Keratinocyte (primary cell): ENCODE measurements at regions not wholly inside any gene's neighbourhood (a gene's known extent, or its start where the extent isn't known, plus 50 kb on each side); places are given as distances from the start of the nearest gene placed in this dataset.

Source experiments
- DNase-seq: peaks from one replicate; pipeline ENCODE4 v3.0.0-alpha.2; 2011; ENCODE audit warnings: low read depth, missing footprints, low spot score
- FAIRE-seq: peaks from 2 replicates; lab custom pipeline; 2011; peaks lifted over from hg19 to GRCh38; lab: Jason Lieb, UNC
- H2AFZ ChIP-seq: 2 replicates; pipeline ENCODE4 v1.6.0; 2012; ENCODE audit warnings: low read length, control low read depth, inconsistent platforms; ENCODE audit not compliant: control insufficient read depth
- H3K27ac ChIP-seq: 2 replicates; pipeline ENCODE4 v1.5.1; 2011; ENCODE audit warnings: low read length; ENCODE audit not compliant: control insufficient read depth, insufficient read depth
- H3K27me3 ChIP-seq: 3 replicates; pipeline ENCODE4 v1.6.0; 2011; ENCODE audit warnings: low read length; ENCODE audit not compliant: control insufficient read depth, insufficient read depth; ENCODE audit errors: extremely low read depth
- H3K36me3 ChIP-seq, 2 experiments: 2 replicates in 1 of 2; 3 replicates in 1 of 2; pipeline ENCODE4 v1.5.1; 2011; ENCODE audit warnings: low read length in 2 of 2, mild to moderate bottlenecking in 1 of 2; ENCODE audit not compliant: control insufficient read depth in 2 of 2, insufficient read depth in 2 of 2; ENCODE audit errors: extremely low read depth in 1 of 2
- H3K4me1 ChIP-seq: 3 replicates; pipeline ENCODE4 v1.5.1; 2011; ENCODE audit warnings: low read length; ENCODE audit not compliant: control insufficient read depth, insufficient read depth; ENCODE audit errors: extremely low read depth
- H3K4me2 ChIP-seq: 3 replicates; pipeline ENCODE4 v1.6.0; 2011; ENCODE audit warnings: low read depth, low read length; ENCODE audit not compliant: control insufficient read depth, insufficient read depth; ENCODE audit errors: extremely low read depth
- H3K4me3 ChIP-seq, 3 experiments: fragments of 200-600 bp in 1 of 3; sonication (generic) in 1 of 3; 2 replicates in 2 of 3; 3 replicates in 1 of 3; pipeline ENCODE4 v1.5.1; 2011 to 2016; ENCODE audit warnings: low read length in 3 of 3, mild to moderate bottlenecking in 3 of 3, control low read depth in 2 of 3, inconsistent platforms in 1 of 3, low read depth in 1 of 3, mixed read lengths in 1 of 3, mixed run types in 1 of 3, moderate library complexity in 1 of 3; ENCODE audit not compliant: control insufficient read depth in 2 of 3, insufficient read depth in 2 of 3; ENCODE audit errors: extremely low read depth in 1 of 3
- H3K79me2 ChIP-seq: 2 replicates; pipeline ENCODE4 v1.6.0; 2012; ENCODE audit warnings: low read length; ENCODE audit not compliant: control insufficient read depth, insufficient read depth
- H3K9ac ChIP-seq: 3 replicates; pipeline ENCODE4 v1.6.0; 2011; ENCODE audit warnings: low read length; ENCODE audit not compliant: control insufficient read depth, insufficient read depth; ENCODE audit errors: extremely low read depth
- H3K9me1 ChIP-seq: 3 replicates; pipeline ENCODE4 v1.6.0; 2011; ENCODE audit warnings: low read length; ENCODE audit not compliant: control insufficient read depth, insufficient read depth; ENCODE audit errors: extremely low read depth
- H3K9me3 ChIP-seq: 2 replicates; pipeline ENCODE4 v1.5.1; 2012; ENCODE audit warnings: low read depth, low read length; ENCODE audit not compliant: control insufficient read depth
- H4K20me1 ChIP-seq: 3 replicates; pipeline ENCODE4 v1.6.0; 2011; ENCODE audit warnings: low read length; ENCODE audit not compliant: control insufficient read depth, insufficient read depth; ENCODE audit errors: extremely low read depth
- EZH2 ChIP-seq: IDR thresholded peaks from one replicate; pipeline ENCODE4 v1.6.1; 2012; ENCODE audit warnings: inconsistent platforms, mild to moderate bottlenecking, low read length, moderate library complexity
- dilution Hi-C: fragments of 300-500 bp; cut with MboI; formaldehyde crosslinking; loops from one replicate; pipeline ENCODE4 v1.7.0; 2020; ENCODE audit warnings: low sequenced_read_pairs; ENCODE audit not compliant: extremely low pct_ligation_motif_present
- TF ChIP-seq, protein P1 (sequence below), 3 experiments: IDR thresholded peaks in 1 of 3; conservative IDR thresholded peaks in 1 of 3; optimal IDR thresholded peaks in 1 of 3; 2 replicates in 2 of 3; 3 replicates in 1 of 3; pipeline versions ENCODE3 to v1.5.1; 2011; ENCODE audit warnings: low read length in 3 of 3, mild to moderate bottlenecking in 3 of 3, moderate library complexity in 2 of 3, control low read depth in 1 of 3, inconsistent platforms in 1 of 3; ENCODE audit not compliant: insufficient read depth in 2 of 3; ENCODE audit errors: extremely low read depth in 1 of 3

DNA sequence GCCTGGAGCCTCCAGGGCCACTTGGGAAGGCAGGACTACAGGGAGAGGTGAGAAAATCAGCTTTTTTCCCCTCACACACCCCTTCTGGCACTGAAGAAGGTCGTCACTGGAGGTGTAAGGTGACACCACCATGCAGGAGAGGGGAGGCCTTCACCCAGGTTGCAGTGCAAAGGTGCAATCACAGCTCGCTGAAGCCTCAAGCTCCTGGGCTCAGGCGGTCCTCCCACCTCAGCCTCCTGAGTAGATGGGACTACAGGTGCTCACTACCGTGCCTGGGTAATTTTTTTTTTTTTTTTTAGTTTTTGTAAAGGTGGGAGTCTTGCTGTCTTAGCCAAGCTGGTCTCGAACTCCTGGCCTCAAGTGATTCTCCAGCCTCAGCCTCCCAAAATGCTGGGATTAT lies 93.6 kb downstream of the TNFAIP2 start:
- no peaks in the 10 kb centered on the region for H3K9me1 ChIP-seq
- H3K9ac ChIP-seq: no peak overlapping the region
- TF ChIP-seq EZH2: no peak
- no peaks in the 10 kb centered on the region for H4K20me1 ChIP-seq
- H3K27ac ChIP-seq: no peak overlapping the region
- no peak overlapping the region for H2AFZ ChIP-seq
- FAIRE-seq (no peak), DNase-seq (no peak)
- H3K4me2 ChIP-seq: no peak overlapping the region
- H3K4me3 ChIP-seq: no peak overlapping the region
- no peaks in the 10 kb centered on the region for H3K79me2 ChIP-seq
- H3K9me3 ChIP-seq: no peaks in the 10 kb centered on the region
- H3K27me3 ChIP-seq: peaks cover 20% of the 10 kb centered on the region
- H3K36me3 ChIP-seq: no peaks in the 10 kb centered on the region
- no peaks in the 10 kb centered on the region for H3K4me1 ChIP-seq
- dilution Hi-C loops: no loop called here

DNA sequence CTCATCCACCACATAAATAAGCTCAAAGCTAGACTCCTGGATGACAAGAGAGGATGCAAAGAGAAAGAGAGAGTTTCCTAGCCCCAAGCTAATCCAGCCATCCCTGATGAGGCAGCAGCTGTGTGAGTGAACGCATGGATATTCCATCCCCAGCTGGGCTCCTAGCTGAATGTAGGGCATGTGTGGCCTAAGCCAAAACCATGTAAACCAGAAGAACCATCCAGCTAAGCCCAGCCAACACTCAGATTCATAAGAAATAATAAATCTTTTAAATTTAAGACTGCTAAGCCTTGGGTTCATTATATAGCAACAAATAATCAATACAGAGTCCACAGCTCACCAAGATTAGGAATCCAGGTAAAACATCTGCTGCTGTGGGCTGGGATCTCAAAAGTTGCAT lies 94.3 kb downstream of the TNFAIP2 start:
- H3K27me3 ChIP-seq: peaks cover 22% of the 10 kb centered on the region
- H3K9ac ChIP-seq: no peak overlapping the region
- no peaks in the 10 kb centered on the region for H3K4me1 ChIP-seq
- H3K27ac ChIP-seq: no peak overlapping the region
- H4K20me1 ChIP-seq: no peaks in the 10 kb centered on the region
- no peak overlapping the region for H3K4me2 ChIP-seq
- no peaks in the 10 kb centered on the region for H3K36me3 ChIP-seq
- no peaks in the 10 kb centered on the region for H3K79me2 ChIP-seq
- no peaks in the 10 kb centered on the region for H3K9me3 ChIP-seq
- dilution Hi-C loops: no loop called here
- no peak overlapping the region for H2AFZ ChIP-seq
- no peak for DNase-seq
- no peak overlapping the region for H3K4me3 ChIP-seq
- H3K9me1 ChIP-seq: no peaks in the 10 kb centered on the region
- no peak for FAIRE-seq
- TF ChIP-seq, protein P1, sequence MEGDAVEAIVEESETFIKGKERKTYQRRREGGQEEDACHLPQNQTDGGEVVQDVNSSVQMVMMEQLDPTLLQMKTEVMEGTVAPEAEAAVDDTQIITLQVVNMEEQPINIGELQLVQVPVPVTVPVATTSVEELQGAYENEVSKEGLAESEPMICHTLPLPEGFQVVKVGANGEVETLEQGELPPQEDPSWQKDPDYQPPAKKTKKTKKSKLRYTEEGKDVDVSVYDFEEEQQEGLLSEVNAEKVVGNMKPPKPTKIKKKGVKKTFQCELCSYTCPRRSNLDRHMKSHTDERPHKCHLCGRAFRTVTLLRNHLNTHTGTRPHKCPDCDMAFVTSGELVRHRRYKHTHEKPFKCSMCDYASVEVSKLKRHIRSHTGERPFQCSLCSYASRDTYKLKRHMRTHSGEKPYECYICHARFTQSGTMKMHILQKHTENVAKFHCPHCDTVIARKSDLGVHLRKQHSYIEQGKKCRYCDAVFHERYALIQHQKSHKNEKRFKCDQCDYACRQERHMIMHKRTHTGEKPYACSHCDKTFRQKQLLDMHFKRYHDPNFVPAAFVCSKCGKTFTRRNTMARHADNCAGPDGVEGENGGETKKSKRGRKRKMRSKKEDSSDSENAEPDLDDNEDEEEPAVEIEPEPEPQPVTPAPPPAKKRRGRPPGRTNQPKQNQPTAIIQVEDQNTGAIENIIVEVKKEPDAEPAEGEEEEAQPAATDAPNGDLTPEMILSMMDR (optimal IDR thresholded peaks at IDR 0.05 in 1 of 3, IDR thresholded peaks at IDR 0.05 in 1 of 3, conservative IDR thresholded peaks at IDR 0.05 in 1 of 3; ENCODE audit: extremely low read depth in 1 of 3, insufficient read depth in 2 of 3, low read length in 3 of 3): no peak
- TF ChIP-seq EZH2: no peak
